ENCODE measurements at regions not wholly inside any gene's neighbourhood (a gene's known extent, or its start where the extent isn't known, plus 50 kb on each side); places are given as distances from the start of the nearest gene placed in this dataset.
A peak's percentile ranks its signal among the peaks of the same experiment; 100 is the strongest.
"Not testable (repeated sequence)": the region's sequence is repeated elsewhere in the genome, so short reads cannot be mapped to it uniquely, and the experiment has no call there.

DNA sequence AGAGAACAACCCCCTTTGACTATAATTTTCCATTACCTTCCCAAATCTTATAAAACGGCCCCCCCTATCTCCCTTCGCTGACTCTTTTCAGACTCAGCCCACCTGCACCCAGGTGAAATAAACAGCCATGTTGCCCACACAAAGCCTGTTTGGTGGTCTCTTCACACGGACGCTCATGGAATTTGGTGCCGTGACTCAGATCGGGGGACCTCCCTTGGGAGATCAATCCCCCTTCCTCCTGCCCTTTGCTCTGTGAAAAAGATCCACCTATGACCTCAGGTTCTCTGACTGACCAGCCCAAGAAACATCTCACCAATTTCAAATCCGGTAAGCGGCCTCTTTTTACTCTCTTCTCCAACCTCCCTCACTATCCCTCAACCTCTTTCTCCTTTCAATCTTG is 146.8 kb upstream of the TRIB2 start:
- DNase-seq = not testable (repeated sequence)

DNA sequence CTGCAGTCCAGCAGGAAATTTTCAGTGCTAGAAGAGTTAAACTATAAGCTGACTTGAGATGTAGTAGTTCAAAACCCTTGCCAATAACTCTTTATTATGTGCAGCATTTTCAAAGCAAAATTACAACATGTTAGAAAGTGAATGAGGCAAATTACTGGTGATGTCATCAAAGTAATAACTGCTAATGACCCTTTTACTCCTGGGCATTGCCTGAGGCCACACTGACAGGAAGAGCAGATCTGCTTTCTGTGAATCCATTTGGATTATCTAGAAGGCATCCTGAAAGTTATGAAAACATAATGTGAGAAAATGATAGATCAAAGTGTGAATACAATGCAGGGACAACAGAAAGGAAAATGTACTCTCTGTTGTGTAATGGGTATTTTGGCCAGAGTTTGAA is 139.6 kb upstream of the TRIB2 start:
- DNase-seq = no peak

DNA sequence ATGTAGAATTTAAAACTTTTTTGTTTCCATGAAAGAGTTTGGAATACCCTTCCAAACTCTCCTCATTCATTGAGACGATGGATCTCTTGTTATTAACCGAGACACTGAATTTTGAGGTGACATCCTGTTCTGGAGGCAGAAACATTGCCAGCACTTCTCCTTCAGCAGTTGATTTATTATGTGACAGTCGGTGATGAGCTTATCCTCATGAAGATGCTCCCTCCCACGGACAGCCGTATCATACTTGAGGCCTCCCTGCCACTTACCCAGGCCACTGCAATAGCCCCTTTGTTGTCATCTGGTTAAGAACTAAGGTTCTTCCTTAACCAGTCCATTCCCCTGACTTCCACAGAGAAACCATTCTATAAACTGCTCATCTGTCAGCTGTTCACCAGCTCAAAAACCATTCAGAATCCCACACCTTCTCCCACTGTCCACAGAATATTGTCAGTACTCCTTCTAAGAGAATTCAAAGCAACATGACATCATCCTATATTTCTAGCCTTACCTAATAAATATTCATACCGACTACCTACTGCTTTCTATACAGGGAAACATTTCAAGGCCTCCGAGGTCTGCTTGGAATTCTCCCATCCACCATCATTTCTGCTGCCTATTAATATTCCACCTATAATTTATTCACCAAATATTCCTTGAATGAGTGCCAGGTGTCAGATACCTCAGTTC is 139.0 kb upstream of the TRIB2 start:
- DNase-seq = peak; percentile 12

DNA sequence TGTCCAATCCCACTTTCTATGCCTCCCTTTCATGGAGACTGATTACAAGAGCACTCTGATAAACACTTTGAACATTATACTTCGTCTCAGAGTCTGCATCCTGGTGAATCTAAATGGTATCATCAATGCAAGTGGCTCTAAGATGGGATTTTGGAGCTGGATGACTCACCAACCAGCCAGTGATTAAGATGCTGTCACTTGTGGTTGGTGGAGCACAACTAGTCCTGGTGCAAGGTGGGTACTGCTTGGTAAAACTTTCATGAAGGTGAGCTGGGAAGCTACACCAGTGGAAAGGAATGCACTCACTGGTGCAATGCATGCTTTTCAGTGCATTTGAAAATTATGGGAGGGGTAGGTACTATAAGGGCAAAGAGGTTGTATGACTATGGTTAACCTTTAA is 137.7 kb upstream of the TRIB2 start:
- DNase-seq = no peak

DNA sequence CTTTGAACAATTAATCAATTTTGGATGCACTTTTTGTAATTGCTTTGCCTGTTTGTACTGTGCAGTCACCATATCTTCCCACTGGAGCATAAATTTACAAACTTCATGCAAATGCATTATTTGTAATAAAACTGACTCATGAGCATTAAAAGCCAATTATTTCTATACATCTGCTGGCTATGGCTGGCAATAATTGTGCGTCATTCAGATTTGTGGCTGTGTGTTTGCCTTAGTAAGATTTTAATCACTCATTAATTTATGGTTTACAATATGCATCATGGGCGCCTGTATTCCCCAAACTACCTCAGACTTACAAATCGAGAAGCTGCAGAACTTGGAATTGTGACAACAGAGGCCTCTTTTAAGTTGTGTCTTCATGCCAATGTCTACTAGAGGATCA is 132.4 kb upstream of the TRIB2 start:
- no peak for DNase-seq

DNA sequence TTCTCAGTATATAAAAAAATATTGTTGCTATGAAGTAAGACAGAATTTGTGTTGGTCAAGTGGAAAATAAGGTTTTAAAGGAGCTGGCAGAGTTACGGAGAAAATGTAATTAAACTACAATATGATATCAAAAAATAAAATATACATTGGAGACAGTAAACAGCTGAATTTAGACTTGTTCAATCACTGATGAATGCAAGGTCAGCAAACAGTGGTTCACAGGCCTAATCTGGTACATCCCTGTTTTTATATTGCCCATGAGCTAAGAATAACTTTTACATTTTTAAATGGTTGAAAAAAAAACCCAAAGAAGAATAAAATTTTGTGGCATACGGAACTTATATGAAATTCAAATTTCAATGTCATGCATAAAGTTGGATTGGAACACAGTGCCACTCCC is 131.0 kb upstream of the TRIB2 start:
- DNase-seq = no peak

DNA sequence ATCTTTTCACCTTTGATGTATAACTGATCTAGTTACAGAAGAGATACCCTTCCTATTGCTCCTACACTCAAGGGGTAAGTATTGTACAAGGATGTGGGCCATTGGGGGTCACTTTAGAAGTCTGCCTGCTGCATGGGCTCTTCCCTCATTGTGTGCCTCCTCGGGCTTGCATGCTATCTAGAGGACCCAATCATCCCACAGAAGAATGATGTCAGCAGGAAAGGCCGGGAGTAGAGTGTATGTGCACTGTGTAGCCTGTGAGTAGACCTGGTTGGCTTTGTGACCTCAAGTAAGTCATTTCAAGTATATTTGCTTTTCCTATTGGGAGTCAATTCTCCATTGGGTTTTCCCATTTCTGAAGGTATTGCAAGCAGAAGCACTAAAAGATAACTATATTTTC is 129.5 kb upstream of the TRIB2 start:
- DNase-seq = no peak

DNA sequence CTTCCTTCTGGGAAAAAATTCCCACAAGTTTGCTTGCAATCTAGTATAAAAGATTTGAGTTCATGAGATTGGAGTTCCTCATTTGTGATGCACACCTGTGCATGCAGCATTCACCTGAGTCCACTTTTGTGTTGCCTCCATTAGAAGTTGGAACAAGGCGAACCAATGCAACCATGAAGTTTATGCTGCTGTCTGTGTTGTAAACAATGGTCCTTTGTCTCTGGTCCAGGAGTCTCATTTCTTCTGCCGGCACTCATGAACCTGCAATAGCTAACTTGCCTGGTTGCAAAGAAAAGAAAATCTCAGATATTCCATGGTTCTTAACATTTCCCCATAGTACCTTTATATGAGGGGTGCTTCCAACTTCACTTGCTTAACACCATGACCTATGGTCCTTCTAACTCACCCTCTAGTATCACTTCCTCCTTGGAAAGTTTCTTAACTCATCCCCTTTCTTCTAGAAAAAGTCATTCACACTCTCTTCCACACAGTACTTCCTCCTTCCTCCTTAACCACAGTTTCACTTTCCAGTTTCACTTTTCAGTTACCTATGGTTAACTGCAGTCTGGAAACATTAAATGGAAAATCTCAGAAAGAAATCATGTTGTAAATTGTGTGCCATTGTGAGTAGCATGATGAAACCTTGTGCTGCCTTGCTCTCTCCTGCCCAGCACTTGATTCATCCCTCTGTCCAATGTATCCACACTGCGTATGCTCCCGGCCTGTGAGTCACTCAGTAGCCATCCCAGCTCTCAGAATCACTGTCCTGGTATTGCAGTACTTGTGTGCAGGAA is 128.8 kb upstream of the TRIB2 start:
- DNase-seq = peak; percentile 84

DNA sequence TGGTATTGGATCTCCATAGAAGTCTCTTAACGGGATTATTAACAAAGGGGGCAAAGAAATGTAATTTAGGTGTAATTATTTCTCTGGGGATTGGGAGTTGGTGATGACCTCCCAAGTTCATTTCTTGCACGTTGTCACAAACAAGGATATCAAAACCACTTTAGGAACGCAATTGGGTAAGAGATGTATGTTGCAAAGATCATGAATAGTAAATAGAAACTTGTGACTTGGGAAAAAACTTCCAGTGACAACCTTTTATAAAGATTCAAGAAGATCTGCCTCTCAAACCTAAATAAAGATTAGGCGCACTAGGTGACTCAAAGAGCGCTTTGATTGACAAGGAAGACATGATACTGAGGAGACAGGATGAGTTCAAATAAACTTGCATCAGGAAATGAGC is 127.8 kb upstream of the TRIB2 start:
- no peak for DNase-seq

DNA sequence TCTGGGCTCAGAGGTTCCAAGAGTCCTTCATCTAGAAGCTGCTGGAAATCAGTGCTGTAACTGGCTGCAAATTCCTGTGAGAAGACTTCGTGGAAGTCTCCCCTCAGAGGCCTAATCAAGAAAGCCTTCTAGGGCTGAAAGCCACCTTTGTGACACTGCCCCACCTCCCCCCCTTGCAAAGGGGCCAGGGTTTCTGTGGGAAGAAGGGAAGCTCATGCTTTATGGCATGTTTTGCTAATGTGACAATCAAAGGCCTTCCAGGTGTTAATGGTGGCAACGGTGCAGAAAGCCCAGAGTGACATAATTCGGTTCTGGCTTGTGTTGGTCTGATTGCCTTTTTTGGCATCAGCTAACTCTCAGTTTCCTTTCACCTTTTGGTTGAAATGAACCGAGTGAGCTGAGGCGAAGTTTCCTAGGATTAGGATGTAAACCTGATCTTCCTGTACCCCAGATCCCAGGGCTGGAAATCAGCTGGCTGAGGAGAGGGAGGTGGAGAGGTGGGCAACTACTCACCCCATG is 126.9 kb upstream of the TRIB2 start:
- no peak for DNase-seq

DNA sequence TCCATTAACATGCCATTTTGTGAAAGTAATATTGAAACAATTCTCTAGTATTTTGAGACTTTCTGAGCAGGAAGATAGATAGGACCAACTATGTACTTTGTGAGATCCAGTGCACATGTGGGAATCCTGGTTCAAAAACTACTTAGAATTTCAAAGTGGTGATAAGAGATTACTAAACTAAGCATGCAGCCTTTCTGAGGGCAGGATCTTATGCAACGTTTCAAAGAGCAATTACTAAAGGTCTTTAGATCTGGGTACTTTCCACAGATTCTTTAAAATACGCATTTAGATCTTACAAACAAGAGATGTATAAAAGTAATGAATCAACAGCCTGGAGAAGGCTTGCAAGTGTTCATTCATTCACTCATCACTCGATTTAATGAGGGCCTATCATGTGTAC is 124.4 kb upstream of the TRIB2 start:
- no peak for DNase-seq

DNA sequence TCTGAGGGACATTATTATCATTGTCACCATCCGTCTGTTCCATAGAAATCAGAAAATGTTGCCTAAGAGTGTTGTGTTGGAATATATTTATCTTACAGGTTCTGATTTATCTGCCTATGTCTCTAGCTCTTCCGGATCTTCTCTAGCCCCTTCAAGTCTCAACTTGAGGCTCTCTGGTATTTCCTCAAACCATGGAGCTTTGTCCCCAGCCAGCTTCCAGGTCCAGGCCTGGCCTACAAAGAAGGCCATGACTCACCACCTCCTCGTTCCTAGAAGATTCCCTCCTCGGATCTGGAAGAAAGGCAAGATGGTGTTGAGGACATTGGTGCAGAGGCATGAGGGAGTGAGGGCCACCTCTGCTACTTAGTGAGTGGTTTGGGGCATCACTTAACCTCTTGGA is 122.1 kb upstream of the TRIB2 start:
- DNase-seq = no peak

DNA sequence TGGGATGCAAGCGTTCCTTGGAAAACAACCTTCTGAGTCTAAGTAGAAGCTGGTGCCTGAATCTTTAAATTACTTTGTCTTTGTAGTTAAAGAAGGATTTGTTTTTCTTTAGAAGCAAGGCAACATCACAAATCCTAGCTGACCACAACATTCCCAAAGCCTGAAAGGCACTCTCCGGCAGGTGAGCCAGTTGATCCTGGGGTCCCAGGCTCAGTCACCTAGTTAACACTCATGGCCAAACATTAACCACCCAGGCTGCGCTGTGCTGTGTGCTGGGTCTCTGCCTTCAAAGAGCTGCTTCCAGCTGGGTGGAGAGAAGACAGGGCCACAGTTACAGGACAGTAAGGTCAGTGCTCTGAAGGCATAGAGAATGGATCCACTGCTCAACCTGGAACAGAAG is 120.0 kb upstream of the TRIB2 start:
- no peak for DNase-seq

DNA sequence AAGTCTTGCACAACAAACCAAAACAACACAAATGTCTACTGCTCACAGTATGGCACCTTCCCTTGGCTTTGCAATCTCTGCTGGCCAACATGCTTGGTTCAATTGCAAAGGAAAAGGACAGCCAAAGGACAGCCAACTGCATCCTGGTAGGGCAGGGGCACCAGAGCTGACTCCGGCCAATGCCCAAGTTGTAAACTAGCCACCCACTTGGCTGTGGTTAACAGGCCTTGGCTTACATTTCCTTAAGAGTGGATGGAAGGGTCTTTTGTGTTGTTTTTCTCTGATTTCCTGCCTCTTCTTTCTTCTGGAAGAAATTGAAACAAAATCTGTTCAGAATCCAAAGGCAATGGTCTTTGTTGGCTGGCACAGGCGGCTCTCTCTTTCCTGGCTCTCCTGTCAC is 119.1 kb upstream of the TRIB2 start:
- no peak for DNase-seq

DNA sequence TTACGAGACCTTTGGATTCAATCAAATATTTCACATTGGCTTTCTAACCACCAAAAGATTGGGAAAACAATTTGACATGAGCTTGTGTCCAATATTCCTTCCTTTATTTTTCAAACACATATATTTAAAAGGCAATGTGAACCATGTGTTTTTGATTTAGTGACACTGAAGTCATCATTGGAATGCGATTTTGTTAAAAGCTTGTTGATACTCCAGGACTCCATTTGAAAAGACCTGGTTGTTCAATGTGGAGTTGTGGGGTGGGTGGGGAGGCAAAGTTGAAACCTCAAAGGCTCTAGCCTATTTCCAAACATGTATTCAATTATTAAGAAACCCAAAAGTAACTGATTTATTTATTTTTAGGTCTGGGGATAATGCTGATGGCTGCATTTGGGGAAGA is 114.1 kb upstream of the TRIB2 start:
- DNase-seq = no peak

DNA sequence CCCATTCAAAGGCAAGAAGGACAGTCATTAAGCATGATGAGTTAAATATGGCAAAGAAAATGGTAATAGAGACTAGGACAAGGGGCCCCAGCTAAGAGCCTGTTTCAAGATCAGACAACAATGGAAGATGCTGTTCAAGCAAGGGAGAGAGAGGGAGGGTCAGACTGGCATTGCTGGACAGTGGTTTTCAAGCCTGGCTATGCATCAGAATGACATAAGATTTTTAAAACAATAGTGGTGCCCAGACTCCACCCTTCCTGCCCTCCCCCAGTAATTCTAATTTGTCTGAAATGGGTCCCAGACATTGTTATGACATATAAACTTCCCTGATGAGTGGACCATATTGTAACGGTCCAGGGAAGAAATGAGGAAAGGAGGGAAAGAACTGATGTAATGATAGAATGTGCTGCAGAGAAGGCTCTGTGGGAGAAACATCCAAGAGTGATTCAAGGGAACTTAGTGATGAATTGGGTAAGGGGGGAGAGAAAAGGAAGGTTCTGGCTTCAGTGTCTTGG is 112.9 kb upstream of the TRIB2 start:
- DNase-seq = no peak

DNA sequence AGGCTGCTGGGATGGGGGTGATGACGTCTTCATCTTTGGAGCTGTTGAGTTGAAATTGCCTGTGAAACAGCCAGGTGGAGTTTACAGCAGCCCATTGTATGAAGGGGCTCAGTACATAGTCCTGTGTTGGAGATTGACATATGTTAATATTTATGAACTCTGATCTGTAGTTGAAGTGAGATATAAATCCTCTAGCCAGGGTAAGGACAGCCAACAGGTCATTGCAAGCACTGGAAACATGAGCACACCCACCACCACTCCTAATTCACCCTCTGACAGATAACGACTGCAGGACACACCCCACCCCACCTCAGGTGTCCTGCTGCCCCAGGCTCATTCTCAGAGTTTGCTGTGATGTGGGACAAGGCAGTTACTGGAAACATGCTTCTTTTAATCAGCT is 112.4 kb upstream of the TRIB2 start:
- DNase-seq = no peak

DNA sequence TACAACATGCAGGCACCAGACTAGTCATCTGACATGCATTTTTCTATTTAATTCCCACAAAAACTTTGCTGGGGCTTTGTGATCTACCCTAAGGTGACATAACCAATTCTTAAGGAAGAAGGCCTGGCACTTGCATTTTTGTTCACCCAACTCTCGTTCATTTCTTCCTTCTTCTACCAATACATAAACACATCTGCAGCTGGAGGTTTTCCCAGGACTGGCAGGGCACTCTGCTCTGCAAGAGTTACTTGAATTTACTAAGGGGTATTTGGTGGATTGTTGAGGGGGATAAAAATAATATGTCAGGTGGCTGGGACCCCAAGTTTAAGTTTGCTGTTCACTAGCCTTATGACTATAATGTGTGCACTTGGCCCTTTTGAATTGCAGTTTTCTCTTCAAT is 111.4 kb upstream of the TRIB2 start:
- no peak for DNase-seq

DNA sequence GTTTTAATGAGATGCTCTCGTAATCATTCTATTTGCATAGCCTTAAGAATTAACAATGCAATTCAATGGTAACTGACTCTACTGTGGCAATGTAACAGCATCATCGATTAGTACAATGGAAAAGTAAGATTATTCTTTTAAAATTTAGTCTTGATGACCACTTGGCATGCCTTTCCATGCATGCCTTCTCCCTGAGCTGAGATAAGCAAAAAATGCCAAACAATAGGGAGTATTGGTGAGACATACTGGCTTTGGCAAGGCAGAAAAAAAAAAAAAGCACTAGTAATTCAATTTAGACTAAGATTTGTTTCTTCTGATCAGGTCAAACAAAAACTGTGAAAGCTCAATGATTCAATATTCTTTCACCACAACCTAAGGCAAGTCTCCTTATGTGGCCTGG is 110.8 kb upstream of the TRIB2 start:
- DNase-seq = no peak

DNA sequence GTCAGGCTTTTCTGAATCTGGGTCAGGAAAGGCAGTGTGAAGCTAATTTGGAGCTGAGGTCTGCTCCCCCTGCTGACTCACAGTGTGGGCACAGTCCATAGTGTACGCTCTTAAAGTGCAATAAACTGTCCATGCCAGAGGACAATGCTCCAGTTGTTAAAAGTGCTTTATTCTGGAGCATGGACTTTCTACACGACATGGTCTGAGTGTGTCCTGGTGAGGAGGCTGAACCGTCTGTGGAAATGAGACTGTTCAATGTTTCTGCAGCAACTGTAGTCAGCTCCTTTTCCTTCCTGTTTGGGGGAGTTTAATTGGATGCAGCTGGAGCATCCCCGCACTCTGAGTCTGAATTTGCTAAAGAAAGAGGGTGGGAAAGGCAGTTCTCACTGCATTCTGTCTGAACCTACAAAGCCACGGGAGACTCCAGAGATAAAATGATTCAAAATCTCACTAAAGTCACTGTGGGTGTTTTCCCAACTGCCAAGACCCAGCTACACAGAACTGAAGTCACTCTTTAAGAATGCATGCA is 110.2 kb upstream of the TRIB2 start:
- no peak for DNase-seq

DNA sequence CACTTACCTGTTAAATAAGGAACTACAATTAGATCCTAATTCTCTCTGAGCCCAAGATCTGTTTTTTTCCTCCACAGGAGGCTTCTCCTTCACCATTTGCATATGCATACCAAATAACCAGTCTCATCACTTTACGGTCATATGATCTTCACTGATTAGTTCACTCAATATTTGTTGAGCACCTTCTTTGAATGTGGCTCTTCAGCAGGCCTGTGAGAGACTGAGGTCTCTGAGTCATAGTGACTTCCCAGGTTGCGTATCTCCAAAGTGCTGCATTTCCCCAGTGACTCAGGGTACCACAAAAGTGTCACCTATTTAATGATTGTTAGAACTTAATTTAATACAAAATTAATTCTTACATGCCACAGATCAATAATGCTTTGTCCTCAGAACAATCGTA is 108.8 kb upstream of the TRIB2 start:
- DNase-seq = no peak

DNA sequence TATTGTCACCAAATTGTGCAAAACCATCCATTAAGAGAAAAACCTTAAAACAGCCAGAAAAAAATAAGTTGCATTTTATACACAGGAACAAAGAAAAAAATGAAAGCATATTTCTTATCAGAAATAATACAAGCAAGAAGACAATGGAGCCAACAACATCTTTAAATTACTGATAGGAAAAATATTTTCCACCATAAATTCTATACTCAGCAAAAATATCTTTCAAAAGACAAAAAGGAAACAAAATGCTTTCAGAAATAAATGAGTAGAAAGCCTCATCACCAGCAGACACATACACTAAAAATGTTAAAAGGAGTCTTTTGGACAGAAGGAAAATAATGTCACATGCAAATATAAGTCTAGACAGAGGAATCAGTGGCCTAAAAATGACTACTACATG is 106.4 kb upstream of the TRIB2 start:
- DNase-seq = no peak

DNA sequence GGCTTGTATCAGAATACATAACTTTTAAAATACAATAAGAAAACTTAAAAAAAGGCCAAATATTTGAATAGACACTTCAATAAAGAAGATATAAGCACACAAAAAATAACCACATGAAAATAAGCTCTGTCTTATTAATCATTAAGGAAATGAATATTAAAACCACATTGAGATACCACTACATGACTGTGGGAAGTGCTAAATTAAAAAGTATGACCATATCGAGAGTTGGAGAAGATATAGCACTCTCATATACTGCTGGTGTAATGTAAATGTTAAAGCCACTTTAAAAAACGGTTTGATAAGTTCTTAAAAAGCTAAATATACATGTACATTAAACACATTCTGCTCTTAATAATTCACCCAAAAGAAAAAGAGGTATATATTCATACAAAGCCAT is 104.6 kb upstream of the TRIB2 start:
- DNase-seq = no peak

DNA sequence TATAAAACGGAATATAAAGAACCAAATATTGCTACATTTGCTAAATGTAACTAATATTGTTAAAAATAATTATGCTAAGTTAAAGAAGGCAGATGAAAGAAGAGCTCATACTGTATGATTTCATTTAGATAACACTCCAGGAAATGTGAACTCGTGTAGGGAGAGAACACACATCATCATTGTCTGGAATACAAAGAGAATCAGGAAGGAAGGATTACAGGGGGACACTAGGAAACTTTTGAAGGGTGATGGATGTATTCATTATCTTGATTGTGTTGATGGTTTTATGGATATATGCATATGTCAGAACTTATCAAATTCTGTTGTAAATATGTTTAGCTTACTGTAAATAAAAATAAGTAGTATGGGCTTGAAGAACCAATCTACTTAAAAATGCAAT is 104.1 kb upstream of the TRIB2 start:
- no peak for DNase-seq
